ENCODE measurements at regions not wholly inside any gene's neighbourhood (a gene's known extent, or its start where the extent isn't known, plus 50 kb on each side); places are given as distances from the start of the nearest gene placed in this dataset.
"Not testable (repeated sequence)": the region's sequence is repeated elsewhere in the genome, so short reads cannot be mapped to it uniquely, and the experiment has no call there.

GRCh38 chr18:14937271-14937670 lies 189.3 kb downstream of the ANKRD30B start:
- Histone ChIP-seq H3K4me1 (ENCODE audit: insufficient read depth, low read length, poor library complexity, severe bottlenecking) (no peaks in the 10 kb centered on the region), H3K79me2 (ENCODE audit: insufficient read depth, low read length) (no peaks in the 10 kb centered on the region), H3K36me3 (ENCODE audit: insufficient read depth, low read length) (no peaks in the 10 kb centered on the region), H4K20me1 (ENCODE audit: insufficient read depth, low read length, poor library complexity, severe bottlenecking) (no peaks in the 10 kb centered on the region), H3K4me2 (ENCODE audit: low read depth, low read length, poor library complexity, severe bottlenecking) (no peak overlapping the region), H2AFZ (ENCODE audit: low read length) (no peak overlapping the region), H3K9me3 (ENCODE audit: insufficient read depth, low read depth, low read length) (peaks cover 6% of the 10 kb centered on the region; the same call in 1 of the 2 replicates), H3K27me3 (ENCODE audit: insufficient read depth, low read length, poor library complexity, severe bottlenecking) (no peaks in the 10 kb centered on the region), H3F3A (ENCODE audit: low read depth) (no peaks in the 10 kb centered on the region), H3K9ac (ENCODE audit: low read depth, low read length, poor library complexity, severe bottlenecking) (no peak overlapping the region), H3K9me2 (replicated peaks; ENCODE audit: low read depth, low read length) (no peaks in the 10 kb centered on the region), H3K4me3 (ENCODE audit: low read length, poor library complexity, severe bottlenecking) (no peak overlapping the region)
- TF ChIP-seq CTCF (conservative IDR thresholded peaks at IDR 0.05; ENCODE audit: low read length) (no peak), EZH2phosphoT487 (IDR thresholded peaks at IDR 0.05; ENCODE audit: borderline replicate concordance) (no peak)

GRCh38 chr18:14939141-14939540 lies 191.2 kb downstream of the ANKRD30B start:
- no peak overlapping the region for H3K4me2 ChIP-seq (ENCODE audit: low read depth, low read length, poor library complexity, severe bottlenecking)
- H3K79me2 ChIP-seq (ENCODE audit: insufficient read depth, low read length): no peaks in the 10 kb centered on the region
- no peaks in the 10 kb centered on the region for H3K4me1 ChIP-seq (ENCODE audit: insufficient read depth, low read length, poor library complexity, severe bottlenecking)
- H3K9ac ChIP-seq (ENCODE audit: low read depth, low read length, poor library complexity, severe bottlenecking): no peak overlapping the region
- H3F3A ChIP-seq (ENCODE audit: low read depth): no peaks in the 10 kb centered on the region
- H3K9me2 ChIP-seq (replicated peaks; ENCODE audit: low read depth, low read length): no peaks in the 10 kb centered on the region
- no peaks in the 10 kb centered on the region for H4K20me1 ChIP-seq (ENCODE audit: insufficient read depth, low read length, poor library complexity, severe bottlenecking)
- H3K9me3 ChIP-seq (ENCODE audit: insufficient read depth, low read depth, low read length): peaks cover 4% of the 10 kb centered on the region; the same call in 1 of the 2 replicates
- no peaks in the 10 kb centered on the region for H3K36me3 ChIP-seq (ENCODE audit: insufficient read depth, low read length)
- no peak overlapping the region for H3K4me3 ChIP-seq (ENCODE audit: low read length, poor library complexity, severe bottlenecking)
- H3K27me3 ChIP-seq (ENCODE audit: insufficient read depth, low read length, poor library complexity, severe bottlenecking): no peaks in the 10 kb centered on the region
- H2AFZ ChIP-seq (ENCODE audit: low read length): no peak overlapping the region
- no peak for TF ChIP-seq EZH2phosphoT487 (IDR thresholded peaks at IDR 0.05; ENCODE audit: borderline replicate concordance)

GRCh38 chr18:14940106-14940505 lies 192.1 kb downstream of the ANKRD30B start:
- not testable (repeated sequence) for H3K4me2 ChIP-seq (ENCODE audit: low read depth, low read length, poor library complexity, severe bottlenecking)

GRCh38 chr18:14940735-14941134 lies 192.8 kb downstream of the ANKRD30B start:
- no peak overlapping the region for H3K9ac ChIP-seq (ENCODE audit: low read depth, low read length, poor library complexity, severe bottlenecking)
- H2AFZ ChIP-seq (ENCODE audit: low read length): no peak overlapping the region
- H3K27me3 ChIP-seq (ENCODE audit: insufficient read depth, low read length, poor library complexity, severe bottlenecking): no peaks in the 10 kb centered on the region
- H4K20me1 ChIP-seq (ENCODE audit: insufficient read depth, low read length, poor library complexity, severe bottlenecking): no peaks in the 10 kb centered on the region
- H3K4me3 ChIP-seq (ENCODE audit: low read length, poor library complexity, severe bottlenecking): no peak overlapping the region
- H3K36me3 ChIP-seq (ENCODE audit: insufficient read depth, low read length): no peaks in the 10 kb centered on the region
- no peak overlapping the region for H3K4me2 ChIP-seq (ENCODE audit: low read depth, low read length, poor library complexity, severe bottlenecking)
- no peaks in the 10 kb centered on the region for H3K4me1 ChIP-seq (ENCODE audit: insufficient read depth, low read length, poor library complexity, severe bottlenecking)
- H3K79me2 ChIP-seq (ENCODE audit: insufficient read depth, low read length): no peaks in the 10 kb centered on the region
- no peaks in the 10 kb centered on the region for H3F3A ChIP-seq (ENCODE audit: low read depth)
- peaks cover 4% of the 10 kb centered on the region; the same call in 1 of the 2 replicates for H3K9me3 ChIP-seq (ENCODE audit: insufficient read depth, low read depth, low read length)
- no peaks in the 10 kb centered on the region for H3K9me2 ChIP-seq (replicated peaks; ENCODE audit: low read depth, low read length)
- TF ChIP-seq EZH2phosphoT487 (IDR thresholded peaks at IDR 0.05; ENCODE audit: borderline replicate concordance) (no peak), CTCF (conservative IDR thresholded peaks at IDR 0.05; ENCODE audit: low read length) (no peak)

More at GRCh38 chr18:14940106-14940505, 192.1 kb downstream of the ANKRD30B start:
- not testable (repeated sequence) for H3K36me3 ChIP-seq (ENCODE audit: insufficient read depth, low read length); H3K4me1 ChIP-seq (ENCODE audit: insufficient read depth, low read length, poor library complexity, severe bottlenecking); H4K20me1 ChIP-seq (ENCODE audit: insufficient read depth, low read length, poor library complexity, severe bottlenecking); H3K4me3 ChIP-seq (ENCODE audit: low read length, poor library complexity, severe bottlenecking); H3F3A ChIP-seq (ENCODE audit: low read depth); H2AFZ ChIP-seq (ENCODE audit: low read length); H3K9ac ChIP-seq (ENCODE audit: low read depth, low read length, poor library complexity, severe bottlenecking); H3K9me3 ChIP-seq (ENCODE audit: insufficient read depth, low read depth, low read length); H3K9me2 ChIP-seq (replicated peaks; ENCODE audit: low read depth, low read length); H3K79me2 ChIP-seq (ENCODE audit: insufficient read depth, low read length); H3K27me3 ChIP-seq (ENCODE audit: insufficient read depth, low read length, poor library complexity, severe bottlenecking)

All from Loucy (cell line).